HG03135 (cell line): ENCODE measurements at regions not wholly inside any gene's neighbourhood (a gene's known extent, or its start where the extent isn't known, plus 50 kb on each side); places are given as distances from the start of the nearest gene placed in this dataset.
"Not testable (repeated sequence)": the region's sequence is repeated elsewhere in the genome, so short reads cannot be mapped to it uniquely, and the experiment has no call there.

Experiments used
- ATAC-seq: cut with Tn5 transposase; IDR thresholded peaks from one replicate; pipeline ENCODE4 v1.9.1; 2021; ENCODE audit warnings: mild to moderate bottlenecking, moderate library complexity; ENCODE audit not compliant: unreplicated experiment

GRCh38 chr4:49226216-49226866 is 240.3 kb downstream of the CWH43 start:
- not testable (repeated sequence) for ATAC-seq

- not testable (repeated sequence) for ATAC-seq
Observed at GRCh38 chr4:49227941-49228340, 241.9 kb downstream of the CWH43 start.

GRCh38 chr4:49229243-49229642 is 243.2 kb downstream of the CWH43 start:
- not testable (repeated sequence) for ATAC-seq

GRCh38 chr4:49229713-49230112 is 243.6 kb downstream of the CWH43 start:
- ATAC-seq = not testable (repeated sequence)

- not testable (repeated sequence) for ATAC-seq
Observed at GRCh38 chr4:49233346-49233745, 247.3 kb downstream of the CWH43 start.

- not testable (repeated sequence) for ATAC-seq
Observed at GRCh38 chr4:49233749-49234148, 247.7 kb downstream of the CWH43 start.

- ATAC-seq = not testable (repeated sequence)
Observed at GRCh38 chr4:49234382-49234781, 248.3 kb downstream of the CWH43 start.

GRCh38 chr4:49235413-49236160 is 249.5 kb downstream of the CWH43 start:
- ATAC-seq = not testable (repeated sequence)

GRCh38 chr4:49236474-49236873 is 250.4 kb downstream of the CWH43 start:
- ATAC-seq = not testable (repeated sequence)

- ATAC-seq = not testable (repeated sequence)
Observed at GRCh38 chr4:49241295-49241694, 255.2 kb downstream of the CWH43 start.

- ATAC-seq = not testable (repeated sequence)
Observed at GRCh38 chr4:49262786-49263185, 276.7 kb downstream of the CWH43 start.

- ATAC-seq = not testable (repeated sequence)
Observed at GRCh38 chr4:49270435-49270834, 284.4 kb downstream of the CWH43 start.

- not testable (repeated sequence) for ATAC-seq
Observed at GRCh38 chr4:49270912-49271311, 284.8 kb downstream of the CWH43 start.

- ATAC-seq = not testable (repeated sequence)
Observed at GRCh38 chr4:49285905-49286304, 299.8 kb downstream of the CWH43 start.

GRCh38 chr4:49286926-49287745 is 301.1 kb downstream of the CWH43 start:
- ATAC-seq = not testable (repeated sequence)

GRCh38 chr4:49287893-49288292 is 301.8 kb downstream of the CWH43 start:
- ATAC-seq = not testable (repeated sequence)

- ATAC-seq = not testable (repeated sequence)
Observed at GRCh38 chr4:49288796-49289195, 302.7 kb downstream of the CWH43 start.

- not testable (repeated sequence) for ATAC-seq
Observed at GRCh38 chr4:49314815-49315214, 328.7 kb downstream of the CWH43 start.

GRCh38 chr4:49320725-49321410 is 334.8 kb downstream of the CWH43 start:
- ATAC-seq = not testable (repeated sequence)

GRCh38 chr4:49321511-49322300 is 335.6 kb downstream of the CWH43 start:
- ATAC-seq = not testable (repeated sequence)
